HG02870 (cell line): ENCODE measurements at regions not wholly inside any gene's neighbourhood (a gene's known extent, or its start where the extent isn't known, plus 50 kb on each side); places are given as distances from the start of the nearest gene placed in this dataset.
"Not testable (repeated sequence)": the region's sequence is repeated elsewhere in the genome, so short reads cannot be mapped to it uniquely, and the experiment has no call there.

Experiments
- ATAC-seq: cut with Tn5 transposase; IDR thresholded peaks from one replicate; pipeline ENCODE4 v1.9.1; 2021; ENCODE audit warnings: mild to moderate bottlenecking, moderate library complexity; ENCODE audit not compliant: unreplicated experiment

DNA sequence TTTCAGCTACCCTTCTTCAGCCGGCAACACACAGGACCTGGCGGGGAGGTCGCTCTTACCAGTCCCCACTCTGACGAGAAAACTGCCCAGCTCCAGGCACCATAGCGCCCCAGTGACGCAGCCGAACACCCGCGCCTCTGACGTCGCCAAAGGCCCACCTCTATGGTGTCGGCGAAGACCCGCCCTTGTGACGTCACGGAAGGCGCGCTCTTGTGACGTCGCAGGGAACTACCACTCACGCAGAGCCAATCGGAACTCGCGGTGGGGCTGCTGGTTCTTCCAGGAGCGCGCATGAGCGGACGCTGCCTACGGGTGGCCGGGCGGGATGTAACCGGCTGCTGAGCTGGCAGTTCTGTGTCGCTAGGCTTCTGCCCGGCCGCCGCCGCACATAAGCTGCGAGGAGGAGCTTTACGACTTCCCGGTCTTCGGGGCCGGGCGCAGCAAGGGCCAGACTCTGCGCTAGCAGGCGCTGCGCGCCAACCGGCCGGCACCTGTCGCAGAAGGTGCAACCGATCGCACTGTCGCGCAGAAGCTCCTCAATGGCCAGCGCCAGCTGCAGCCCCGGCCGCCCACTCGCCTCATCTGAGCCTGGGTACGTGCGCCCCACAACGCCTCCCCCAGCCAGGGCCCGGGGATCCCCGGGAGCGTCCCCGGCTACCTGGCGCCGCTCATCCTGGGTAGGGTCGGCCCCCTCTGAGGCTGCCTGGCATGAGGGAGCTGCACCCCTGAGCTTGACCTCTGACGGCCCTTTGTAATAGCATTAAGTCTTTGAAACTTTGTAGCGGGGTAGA lies 121.3 kb upstream of the FBXO28 start:
- peak; percentile 100 for ATAC-seq

DNA sequence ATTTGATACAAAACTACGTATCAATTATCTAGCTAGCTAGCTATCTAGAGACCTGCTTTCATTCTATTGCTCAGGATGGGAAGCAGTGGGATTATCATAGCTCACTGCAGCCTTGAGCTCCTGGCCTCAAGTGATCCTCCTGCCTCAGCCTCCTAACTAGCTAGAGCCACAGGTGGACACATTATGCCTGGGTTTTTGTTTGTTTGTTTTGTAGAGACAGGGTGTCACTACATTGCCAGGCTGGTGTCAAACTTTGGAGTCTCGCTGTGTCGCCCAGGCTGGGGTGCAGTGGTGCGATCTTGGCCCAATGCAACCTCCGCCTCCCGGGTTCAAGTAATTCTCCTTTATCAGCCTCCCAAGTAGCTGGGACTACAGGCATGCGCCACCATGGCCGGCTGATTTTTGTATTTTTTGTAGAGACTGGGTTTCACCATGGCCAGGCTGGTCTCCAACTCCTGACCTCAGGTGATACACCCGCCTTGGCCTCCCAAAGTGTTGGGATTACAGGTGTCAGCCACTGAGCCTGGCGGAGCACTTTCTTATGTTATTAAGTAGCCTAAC lies 122.5 kb upstream of the FBXO28 start:
- not testable (repeated sequence) for ATAC-seq

- not testable (repeated sequence) for ATAC-seq
Measured at GRCh38 chr1:223961985-223962384, 116.2 kb upstream of the TP53BP2 start.

DNA sequence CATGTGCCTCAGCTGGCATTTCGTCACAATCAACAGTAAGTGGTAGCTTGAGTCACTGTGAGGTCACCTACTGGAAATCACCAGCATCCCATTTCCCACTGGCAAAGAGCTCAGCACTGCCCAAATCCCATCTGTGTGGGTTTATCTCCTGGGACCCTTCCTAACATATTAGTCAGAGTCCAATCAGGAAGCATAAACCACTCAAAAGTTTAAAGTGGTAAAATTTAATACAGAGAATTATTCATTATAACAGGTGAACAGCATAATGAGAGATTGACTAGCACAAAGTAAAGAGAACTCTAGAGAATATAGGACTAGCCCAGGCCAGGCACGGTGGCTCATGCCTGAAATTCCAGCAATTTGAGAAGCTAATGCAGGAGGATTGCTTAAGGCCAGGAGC lies 107.1 kb upstream of the TP53BP2 start:
- ATAC-seq = not testable (repeated sequence)

DNA sequence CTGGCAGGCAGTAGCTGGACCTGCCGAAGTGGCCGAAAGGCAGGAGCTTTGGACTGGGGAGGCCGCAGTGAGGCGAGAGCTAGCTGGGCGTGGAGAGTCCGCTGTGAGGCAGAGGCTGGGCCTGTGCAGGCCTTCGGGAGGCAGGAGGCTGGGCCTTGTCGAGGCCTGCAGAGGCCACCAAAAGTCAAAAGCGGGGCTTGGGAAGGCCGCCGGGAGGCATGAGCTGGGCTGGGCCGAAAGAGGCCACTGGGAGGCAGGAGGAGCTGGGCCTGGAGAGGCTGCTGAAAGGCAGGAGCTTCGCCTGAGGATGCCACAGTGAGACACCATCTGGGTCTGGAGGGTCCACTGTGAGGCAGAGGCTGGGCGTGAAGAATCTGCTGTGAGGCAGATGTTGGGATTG lies 105.8 kb upstream of the TP53BP2 start:
- ATAC-seq = not testable (repeated sequence)

DNA sequence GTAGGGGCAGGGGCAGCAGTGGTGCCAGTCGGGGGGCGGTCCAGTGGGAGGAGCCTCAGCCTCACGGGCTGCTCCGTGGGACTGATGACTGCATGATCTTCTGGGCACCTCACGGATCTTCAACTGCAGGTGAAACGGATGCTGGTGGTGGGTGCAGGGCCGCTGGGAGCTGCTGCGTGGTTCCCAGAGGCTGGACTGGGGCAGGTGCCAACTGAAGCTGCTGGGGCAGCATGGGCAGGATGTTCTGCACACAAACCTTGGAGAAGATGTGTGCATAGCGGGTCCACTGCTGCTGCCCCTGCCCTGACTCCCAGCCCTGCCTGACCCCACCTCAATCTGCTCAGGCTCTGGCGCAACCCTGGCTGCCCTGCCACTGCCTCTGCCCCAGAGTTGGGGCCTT lies 104.2 kb upstream of the TP53BP2 start:
- ATAC-seq = not testable (repeated sequence)

DNA sequence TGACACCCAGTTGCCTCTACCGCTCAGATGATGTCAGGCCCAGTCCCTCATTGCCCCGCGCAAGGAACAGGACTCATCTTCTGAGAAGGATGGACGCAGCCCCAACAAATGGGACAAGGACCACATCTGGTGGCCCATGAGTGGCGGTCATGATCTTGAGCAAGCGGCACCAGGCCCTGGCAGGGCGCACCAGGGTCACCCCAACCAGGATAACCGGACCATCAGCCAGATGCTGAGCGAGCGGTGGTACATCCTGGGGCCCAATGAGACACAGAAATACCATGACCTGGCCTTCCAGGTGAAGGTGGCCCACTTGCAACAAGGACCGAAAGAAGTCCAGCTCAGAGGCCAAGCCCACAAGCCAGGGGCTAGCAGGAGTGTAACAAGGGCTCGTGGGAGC lies 102.3 kb upstream of the TP53BP2 start:
- not testable (repeated sequence) for ATAC-seq

DNA sequence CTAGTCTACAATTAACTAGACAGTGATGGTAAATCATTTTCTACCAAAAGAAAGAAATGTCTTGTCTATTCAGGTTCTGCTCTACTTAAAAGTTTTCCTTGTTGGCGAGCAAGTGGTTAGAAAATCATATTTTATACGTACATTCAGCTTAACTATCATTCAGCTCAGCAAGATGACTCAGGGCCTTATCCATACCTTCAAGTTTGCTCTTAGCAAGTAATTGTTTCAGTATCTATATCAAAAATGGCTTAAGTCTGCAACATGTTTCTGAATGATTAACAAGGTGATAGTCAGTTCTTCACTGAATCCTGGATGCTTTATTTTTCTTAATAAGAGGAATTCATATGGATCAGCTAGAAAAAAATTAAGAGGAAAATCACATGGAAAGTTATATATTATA lies 90.8 kb upstream of the TP53BP2 start:
- ATAC-seq = not testable (repeated sequence)

DNA sequence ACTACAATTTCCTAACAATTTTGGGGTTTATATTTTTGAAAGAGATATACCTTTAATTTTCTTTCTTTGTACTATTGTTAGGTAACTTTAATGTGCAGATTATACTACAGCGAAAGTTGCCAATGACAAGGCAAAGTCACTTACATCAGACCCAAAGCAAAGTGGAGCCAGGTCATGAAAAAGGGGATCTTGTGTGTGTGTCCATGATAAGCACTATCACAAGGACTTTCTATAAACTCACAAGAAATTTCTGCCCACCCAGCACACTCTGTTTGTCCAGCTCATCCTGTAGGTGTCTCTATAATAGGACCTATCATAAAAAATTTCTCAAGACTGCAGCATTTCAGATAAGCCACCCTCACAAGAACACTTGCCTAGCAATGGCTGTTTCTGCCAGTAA lies 85.7 kb upstream of the TP53BP2 start:
- not testable (repeated sequence) for ATAC-seq

- ATAC-seq = not testable (repeated sequence)
Measured at GRCh38 chr1:223920805-223921204, 75.1 kb upstream of the TP53BP2 start.

DNA sequence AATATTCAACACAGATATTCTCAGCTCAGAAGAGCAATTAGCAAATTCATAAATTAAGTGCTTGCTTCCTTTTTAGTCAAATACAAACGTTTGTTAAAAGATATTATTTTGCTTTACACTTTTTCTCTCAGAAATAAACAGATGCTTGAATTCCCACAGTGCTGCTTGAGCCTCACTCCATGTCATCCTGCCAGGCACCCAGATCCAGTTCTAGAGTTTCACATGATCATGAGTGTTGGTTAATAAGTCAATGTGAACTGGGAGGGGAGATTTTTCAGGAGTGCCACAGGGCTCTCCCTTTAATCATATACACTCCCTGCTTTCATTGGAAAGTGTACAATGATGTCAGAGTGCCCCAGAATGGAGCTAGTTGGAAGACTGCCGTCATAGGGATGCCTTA lies 69.7 kb upstream of the TP53BP2 start:
- ATAC-seq = not testable (repeated sequence)

DNA sequence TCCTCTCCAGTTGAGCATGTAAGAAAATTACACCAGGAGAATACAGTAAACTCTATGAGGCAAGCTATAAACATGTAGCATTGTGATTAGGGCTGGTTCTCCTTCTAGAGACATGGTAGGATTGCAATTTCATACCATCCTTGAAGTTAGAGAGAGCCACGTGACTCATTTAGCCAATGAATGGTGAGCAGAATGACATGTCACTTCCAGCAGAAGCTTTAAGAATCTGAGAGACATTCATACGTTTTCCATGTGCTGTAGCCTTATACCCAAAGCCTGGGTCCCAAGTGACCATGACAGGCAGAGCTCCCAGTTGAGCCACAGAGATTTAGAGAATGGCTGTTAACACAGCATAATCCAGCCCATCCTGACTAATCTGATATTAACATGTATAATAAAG lies 68.0 kb upstream of the TP53BP2 start:
- not testable (repeated sequence) for ATAC-seq

DNA sequence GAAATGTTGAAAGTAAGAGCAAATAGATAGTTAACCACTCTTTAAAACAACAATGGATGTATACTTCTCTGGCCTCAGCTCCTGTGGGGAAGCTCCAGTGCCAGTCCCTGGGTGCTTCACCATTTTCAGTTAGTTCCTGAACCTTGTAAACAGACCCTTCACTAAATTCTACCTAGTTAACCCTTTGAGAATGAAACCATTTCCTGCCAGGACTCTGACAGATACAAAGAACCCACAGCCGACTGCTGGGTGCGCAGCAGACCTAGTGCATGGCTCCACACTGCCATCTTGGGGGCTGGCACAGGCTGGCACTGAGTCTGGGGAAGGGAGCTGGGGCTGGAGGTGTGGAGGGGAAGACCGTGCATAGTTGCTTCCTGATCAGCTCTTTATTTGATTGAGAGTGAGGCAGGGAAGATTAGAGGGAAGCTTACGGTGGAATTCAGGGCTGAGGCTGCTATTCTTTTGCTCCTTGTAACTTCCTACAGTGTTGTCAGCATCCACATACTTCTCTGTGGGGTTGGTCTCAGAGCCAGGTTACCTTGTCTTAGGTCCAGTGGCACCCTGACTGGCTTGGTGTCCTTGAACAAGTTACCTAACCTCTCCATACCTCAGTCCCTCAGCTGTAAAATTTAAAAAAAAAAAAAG lies 62.3 kb upstream of the TP53BP2 start:
- ATAC-seq = not testable (repeated sequence)

- not testable (repeated sequence) for ATAC-seq
Measured at GRCh38 chr1:223903221-223903620, 57.5 kb upstream of the TP53BP2 start.

- ATAC-seq = not testable (repeated sequence)
Measured at GRCh38 chr1:223899775-223900174, 54.0 kb upstream of the TP53BP2 start.

DNA sequence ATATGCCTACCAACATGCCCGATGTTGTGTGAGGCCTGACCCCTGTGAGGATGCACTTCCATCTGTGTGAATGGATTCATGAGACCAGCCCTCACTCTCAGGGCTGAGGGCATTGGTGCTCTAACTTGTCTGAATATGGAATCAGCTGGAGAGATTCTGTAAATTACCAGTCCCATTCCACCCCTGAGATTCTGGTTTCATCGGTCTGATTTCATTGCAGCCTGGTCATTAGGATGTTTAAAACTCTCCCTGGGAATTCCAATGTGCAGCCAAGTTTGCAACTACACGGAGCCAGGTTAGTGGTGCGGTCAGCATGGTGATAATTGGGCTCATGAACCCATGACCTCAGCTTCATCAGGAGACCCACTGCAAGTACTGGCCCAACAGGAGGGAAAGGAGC lies 51.4 kb upstream of the TP53BP2 start:
- not testable (repeated sequence) for ATAC-seq

GRCh38 chr1:223895950-223896349 lies 50.2 kb upstream of the TP53BP2 start:
- not testable (repeated sequence) for ATAC-seq
